Tibial nerve (tissue), 4 donors: ENCODE measurements at regions not wholly inside any gene's neighbourhood (a gene's known extent, or its start where the extent isn't known, plus 50 kb on each side); places are given as distances from the start of the nearest gene placed in this dataset.

Experiments used
- DNase-seq, 2 donors: peaks; one replicate each; pipeline ENCODE4 v3.0.0-alpha.2; 2019; ENCODE audit warnings: low spot score in 2 of 2
- H3K27ac ChIP-seq, 4 donors: fragments of 200-600 bp; sonication (generic) in 3 of 4; one replicate each; pipeline ENCODE4 v1.5.1; 2017 to 2019; ENCODE audit warnings: mild to moderate bottlenecking in 1 of 4
- H3K27me3 ChIP-seq, 2 donors: fragments of 200-600 bp; sonication (generic) in 1 of 2; one replicate each; pipeline versions ENCODE4 v1.5.1 to v1.6.0; 2017 to 2019
- H3K36me3 ChIP-seq, 3 donors: fragments of 200-600 bp; sonication (generic); one replicate each; pipeline ENCODE4 v1.5.1; 2018 to 2019
- H3K4me1 ChIP-seq, 4 donors: fragments of 200-600 bp; sonication (generic) in 3 of 4; one replicate each; pipeline ENCODE4 v1.5.1; 2017 to 2019
- H3K4me3 ChIP-seq, 4 donors: fragments of 200-600 bp; sonication (generic) in 3 of 4; one replicate each; pipeline ENCODE4 v1.5.1; 2017 to 2019; ENCODE audit warnings: mild to moderate bottlenecking in 1 of 4, moderate library complexity in 1 of 4
- H3K9me3 ChIP-seq, 4 donors: fragments of 200-600 bp; sonication (generic) in 3 of 4; one replicate each; pipeline ENCODE4 v1.5.1; 2017 to 2019
- EP300 ChIP-seq, 2 donors: sonication (generic); formaldehyde crosslinking; IDR thresholded peaks; one replicate each; pipeline ENCODE4 v1.6.1; 2017; ENCODE audit warnings: antibody characterized with exemption in 2 of 2, mild to moderate bottlenecking in 1 of 2
- POLR2A ChIP-seq, 2 donors: fragments of 450-650 bp; IDR thresholded peaks; one replicate each; pipeline ENCODE4 v1.6.1; 2017; ENCODE audit warnings: antibody characterized with exemption in 2 of 2, mild to moderate bottlenecking in 2 of 2, moderate library complexity in 2 of 2
- WGBS, 2 donors: methylation state at CpG; one replicate each; pipeline ENCODE4 v1.1.5; 2018; 5-methylcytosine and 5-hydroxymethylcytosine counted together
- TF ChIP-seq, protein P1 (sequence below), 5 experiments: fragments of 200-600 bp in 3 of 5; fragments of 450-650 bp in 2 of 5; sonication (generic) in 3 of 5; IDR thresholded peaks; one replicate each; pipeline ENCODE4 v1.5.1; 2016 to 2019; ENCODE audit warnings: antibody characterized with exemption in 5 of 5, mild to moderate bottlenecking in 3 of 5, moderate library complexity in 2 of 5

DNA sequence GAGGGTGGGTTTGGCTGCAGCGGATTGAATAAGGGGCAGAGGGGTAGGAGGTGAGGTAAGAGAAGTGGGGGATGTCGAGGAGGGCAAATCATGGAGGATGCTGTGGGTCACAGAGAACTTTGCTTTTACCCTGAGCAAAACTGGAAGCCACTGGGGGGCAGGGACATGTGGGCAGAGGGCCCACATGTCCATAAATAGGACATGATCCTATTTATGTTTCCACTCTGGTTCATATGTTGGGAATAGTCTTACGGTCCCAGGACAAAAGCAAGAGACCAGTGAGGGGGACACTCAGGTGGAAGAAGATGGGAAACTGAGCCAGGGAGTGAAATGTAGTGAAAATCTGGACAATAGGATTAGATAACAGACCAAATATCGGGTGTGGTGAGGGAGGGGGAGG, 85.5 kb upstream of the MRPS22 start:
- TF ChIP-seq EP300 (IDR thresholded peaks at IDR 0.05) (no peak), POLR2A (IDR thresholded peaks at IDR 0.05) (no peak)
- TF ChIP-seq, protein P1, sequence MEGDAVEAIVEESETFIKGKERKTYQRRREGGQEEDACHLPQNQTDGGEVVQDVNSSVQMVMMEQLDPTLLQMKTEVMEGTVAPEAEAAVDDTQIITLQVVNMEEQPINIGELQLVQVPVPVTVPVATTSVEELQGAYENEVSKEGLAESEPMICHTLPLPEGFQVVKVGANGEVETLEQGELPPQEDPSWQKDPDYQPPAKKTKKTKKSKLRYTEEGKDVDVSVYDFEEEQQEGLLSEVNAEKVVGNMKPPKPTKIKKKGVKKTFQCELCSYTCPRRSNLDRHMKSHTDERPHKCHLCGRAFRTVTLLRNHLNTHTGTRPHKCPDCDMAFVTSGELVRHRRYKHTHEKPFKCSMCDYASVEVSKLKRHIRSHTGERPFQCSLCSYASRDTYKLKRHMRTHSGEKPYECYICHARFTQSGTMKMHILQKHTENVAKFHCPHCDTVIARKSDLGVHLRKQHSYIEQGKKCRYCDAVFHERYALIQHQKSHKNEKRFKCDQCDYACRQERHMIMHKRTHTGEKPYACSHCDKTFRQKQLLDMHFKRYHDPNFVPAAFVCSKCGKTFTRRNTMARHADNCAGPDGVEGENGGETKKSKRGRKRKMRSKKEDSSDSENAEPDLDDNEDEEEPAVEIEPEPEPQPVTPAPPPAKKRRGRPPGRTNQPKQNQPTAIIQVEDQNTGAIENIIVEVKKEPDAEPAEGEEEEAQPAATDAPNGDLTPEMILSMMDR (IDR thresholded peaks at IDR 0.05) = no peak
- Histone ChIP-seq H3K36me3 (no peaks in the 10 kb centered on the region), H3K27ac (no peak overlapping the region), H3K4me1 (no peaks in the 10 kb centered on the region), H3K9me3 (no peaks in the 10 kb centered on the region), H3K4me3 (no peak overlapping the region), H3K27me3 (no peaks in the 10 kb centered on the region)
- 60 to 61% methylated on average over 4 of the region's 4 CpGs for WGBS, 2 donors
- no peak for DNase-seq

DNA sequence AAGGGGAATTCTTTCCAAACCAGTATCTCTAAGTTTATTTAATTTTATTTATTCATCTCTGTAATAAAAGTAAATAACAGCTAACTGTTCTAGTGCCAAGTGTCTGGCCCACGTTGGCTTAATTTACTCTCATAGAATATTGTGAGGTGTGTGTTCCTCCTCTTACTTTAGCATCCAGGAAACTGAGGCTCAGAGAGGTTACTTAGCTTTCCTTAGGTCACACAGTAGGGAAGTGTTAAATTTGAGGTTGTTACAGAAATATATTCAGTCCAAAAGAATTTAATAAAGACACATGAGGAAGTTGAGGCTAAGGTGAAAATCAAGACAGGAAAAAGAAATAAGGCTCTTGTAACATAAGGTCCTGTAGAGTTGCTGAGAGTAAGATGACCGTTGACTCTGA, 84.4 kb upstream of the MRPS22 start:
- no peaks in the 10 kb centered on the region for H3K9me3 ChIP-seq
- TF ChIP-seq EP300 (IDR thresholded peaks at IDR 0.05) = no peak
- no peak for TF ChIP-seq POLR2A (IDR thresholded peaks at IDR 0.05)
- TF ChIP-seq, protein P1 (IDR thresholded peaks at IDR 0.05) = no peak
- no peaks in the 10 kb centered on the region for H3K27me3 ChIP-seq
- no peaks in the 10 kb centered on the region for H3K4me1 ChIP-seq
- no peak for DNase-seq
- no peak overlapping the region for H3K27ac ChIP-seq
- WGBS, 2 donors = 66 to 82% methylated on average over 2 of the region's 2 CpGs
- no peaks in the 10 kb centered on the region for H3K36me3 ChIP-seq
- H3K4me3 ChIP-seq = no peak overlapping the region

DNA sequence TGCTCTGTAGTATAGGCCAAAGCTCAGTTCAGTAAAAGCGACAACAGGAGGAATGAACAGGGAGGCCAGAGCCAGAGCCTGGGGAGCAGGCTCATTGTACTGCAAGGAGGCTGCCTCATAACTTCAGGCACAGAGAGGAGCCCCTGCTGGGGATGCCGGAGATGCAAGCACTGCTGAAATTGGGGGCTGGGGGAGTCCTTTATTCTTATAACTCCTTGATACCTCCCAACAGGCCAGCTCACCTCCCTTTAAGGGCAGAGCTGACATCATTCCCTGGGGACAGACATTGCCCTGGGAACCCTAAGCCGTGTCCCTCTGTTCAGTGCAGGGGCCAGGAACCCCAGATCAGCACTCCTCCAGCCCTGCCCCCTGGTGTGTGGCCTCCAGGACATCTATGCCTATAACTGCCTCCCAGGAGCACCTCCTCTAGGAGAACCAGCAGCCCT, 83.8 kb upstream of the MRPS22 start:
- Histone ChIP-seq H3K27ac (no peak overlapping the region), H3K27me3 (no peaks in the 10 kb centered on the region), H3K4me1 (no peaks in the 10 kb centered on the region), H3K4me3 (no peak overlapping the region), H3K9me3 (no peaks in the 10 kb centered on the region), H3K36me3 (no peaks in the 10 kb centered on the region)
- TF ChIP-seq, protein P1 (IDR thresholded peaks at IDR 0.05) = no peak
- no peak for TF ChIP-seq EP300 (IDR thresholded peaks at IDR 0.05)
- TF ChIP-seq POLR2A (IDR thresholded peaks at IDR 0.05) = no peak
- WGBS, 2 donors = 56 to 78% methylated on average over 2 to 3 of the region's 3 CpGs
- no peak for DNase-seq

DNA sequence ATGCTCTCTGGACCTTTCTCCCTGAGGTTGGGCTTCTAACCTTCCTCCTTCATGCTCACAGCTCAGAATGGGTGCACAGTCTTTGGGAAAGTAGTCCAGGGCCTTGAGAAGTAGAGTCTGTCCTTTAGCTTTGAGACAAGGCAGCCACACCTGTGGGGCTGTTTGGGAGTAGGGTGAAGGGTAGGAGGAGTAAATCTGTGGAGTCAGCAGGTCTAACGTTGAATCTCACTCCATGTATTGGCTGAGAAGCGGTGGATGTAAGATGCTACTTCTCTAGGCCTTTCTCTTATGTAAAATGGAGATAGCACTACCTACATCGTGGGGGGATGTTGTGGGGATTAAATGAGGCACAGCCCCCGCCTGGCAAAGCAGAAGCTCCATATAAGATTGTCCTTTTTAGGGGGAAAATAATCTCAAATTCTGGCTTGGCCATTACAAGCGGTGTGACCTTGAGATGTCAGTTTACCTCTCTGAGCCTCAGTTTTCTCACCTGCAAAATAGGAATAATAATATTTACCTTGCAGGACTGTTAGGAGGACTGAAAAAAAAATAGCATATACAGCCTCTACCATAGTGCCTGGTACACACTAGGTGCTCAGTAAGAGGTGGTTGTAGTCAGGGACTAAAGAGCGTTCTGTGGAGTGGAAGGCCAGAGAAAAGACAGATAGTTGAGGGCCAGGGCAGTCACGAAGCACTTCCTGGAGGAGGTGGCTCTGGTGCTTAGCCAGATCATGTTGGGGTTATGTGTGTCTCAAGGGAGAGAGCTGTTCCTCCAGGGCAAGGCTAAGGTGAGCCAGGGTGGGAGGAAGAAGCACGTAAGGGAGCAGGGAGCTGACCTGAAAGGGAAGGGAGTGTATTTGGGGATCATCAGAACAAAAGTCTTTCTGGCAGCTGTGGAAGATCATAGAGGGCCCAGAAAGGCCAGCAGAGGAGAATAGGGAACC, 82.8 kb upstream of the MRPS22 start:
- H3K27ac ChIP-seq = no peak overlapping the region
- H3K4me1 ChIP-seq = no peaks in the 10 kb centered on the region
- no peaks in the 10 kb centered on the region for H3K9me3 ChIP-seq
- no peaks in the 10 kb centered on the region for H3K36me3 ChIP-seq
- DNase-seq = no peak
- H3K4me3 ChIP-seq = no peak overlapping the region
- no peaks in the 10 kb centered on the region for H3K27me3 ChIP-seq
- TF ChIP-seq, protein P1 (IDR thresholded peaks at IDR 0.05) = no peak
- TF ChIP-seq POLR2A (IDR thresholded peaks at IDR 0.05) = no peak
- TF ChIP-seq EP300 (IDR thresholded peaks at IDR 0.05) = no peak
- 78 to 82% methylated on average over 8 of the region's 8 CpGs for WGBS, 2 donors
